HG02973 (cell line): ENCODE measurements at regions not wholly inside any gene's neighbourhood (a gene's known extent, or its start where the extent isn't known, plus 50 kb on each side); places are given as distances from the start of the nearest gene placed in this dataset.
A peak's percentile ranks its signal among the peaks of the same experiment; 100 is the strongest.

Experiments used
- ATAC-seq: cut with Tn5 transposase; IDR thresholded peaks from one replicate; pipeline ENCODE4 v1.9.1; 2021; ENCODE audit warnings: moderate library complexity; ENCODE audit not compliant: unreplicated experiment

DNA sequence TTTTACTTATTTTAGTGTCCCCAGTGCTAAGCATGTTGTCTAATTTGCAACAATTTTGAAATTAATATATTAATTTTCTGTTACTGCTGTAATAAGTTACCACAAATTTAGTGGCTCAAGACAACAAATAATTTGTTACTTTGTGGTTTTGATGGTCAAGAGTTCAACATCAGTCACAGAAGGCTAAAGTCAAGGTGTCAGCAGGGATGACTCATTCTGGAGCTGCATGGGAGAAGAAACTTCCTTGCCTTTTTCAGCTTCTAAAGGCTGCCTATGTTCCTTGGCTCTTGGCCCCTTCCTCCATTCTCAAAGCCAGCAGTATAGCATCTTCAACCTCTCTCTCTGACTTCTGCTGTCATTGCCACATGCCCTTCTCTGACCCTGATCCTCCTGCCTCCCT lies 271.8 kb downstream of the HLX start:
- ATAC-seq, result no peak

DNA sequence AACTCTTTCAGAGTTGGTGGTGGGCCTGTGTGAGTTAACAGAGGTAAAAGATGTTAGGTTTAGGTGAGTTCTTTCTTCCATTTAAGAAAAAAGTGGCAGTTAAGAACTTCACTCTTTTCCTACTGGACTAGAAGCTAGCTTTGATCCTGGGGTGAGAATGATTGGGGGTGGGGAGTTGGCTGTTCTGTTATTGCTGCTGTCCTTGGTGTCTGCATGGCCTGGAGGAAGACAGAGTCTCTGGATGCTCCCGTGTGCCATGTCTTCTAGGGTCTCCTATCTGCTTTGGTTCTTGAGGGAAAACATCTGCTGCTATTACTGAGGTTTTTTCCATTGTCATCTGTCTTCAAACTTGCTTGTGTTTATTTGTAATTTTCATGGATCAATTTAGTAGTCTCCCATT lies 275.7 kb downstream of the HLX start:
- ATAC-seq, result no peak

DNA sequence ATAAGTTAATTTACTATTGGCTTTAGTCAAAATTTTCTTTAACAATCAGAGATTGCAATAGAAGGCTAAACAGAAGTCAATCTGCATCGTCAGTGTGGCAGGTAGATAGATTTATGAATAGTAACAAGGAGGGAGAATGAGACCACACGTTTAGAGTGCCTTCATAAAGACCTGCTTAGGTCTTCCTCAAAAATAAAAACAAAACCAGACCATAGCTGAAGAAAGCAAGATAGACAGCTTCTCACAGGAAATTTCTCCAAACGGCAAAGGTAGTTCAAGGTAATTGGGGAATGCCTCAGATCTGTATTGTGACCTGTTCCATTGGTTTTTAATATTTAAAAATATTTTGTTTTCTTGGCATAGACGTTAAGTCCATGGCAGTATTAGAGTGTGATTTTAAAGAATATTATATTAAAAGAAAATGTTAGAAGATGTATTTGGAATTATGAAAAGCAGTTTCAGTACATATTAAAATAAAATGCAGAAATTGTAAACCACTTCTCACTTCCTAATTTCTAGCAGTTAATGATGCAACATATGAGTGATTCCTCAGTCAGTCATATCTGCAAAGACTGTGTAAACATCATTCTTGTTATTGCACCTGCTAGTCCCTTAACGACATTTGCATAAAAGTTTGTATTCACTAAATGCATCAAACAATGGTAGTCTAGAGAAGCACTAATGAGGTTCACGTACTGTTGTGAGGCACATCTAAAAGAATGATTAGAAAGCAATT lies 278.0 kb downstream of the HLX start:
- peak; percentile 99 for ATAC-seq

DNA sequence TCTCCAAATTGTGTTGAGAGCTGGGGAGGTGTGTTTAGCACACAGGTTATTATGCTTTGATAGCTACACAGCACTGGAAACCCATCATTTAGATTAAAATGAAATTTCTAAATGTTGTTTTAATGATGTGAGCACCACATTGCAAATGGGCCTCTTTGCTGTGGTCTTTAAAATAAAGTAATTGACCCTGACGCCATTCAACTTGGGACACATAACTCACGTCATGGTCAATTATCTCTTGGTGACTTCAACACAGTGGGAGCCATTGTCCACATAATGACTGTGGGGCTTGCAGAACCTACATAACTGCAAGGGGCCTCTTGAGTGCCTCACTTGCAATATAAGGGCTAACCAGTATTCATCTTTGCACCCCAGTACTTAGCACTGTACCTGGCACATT lies 280.4 kb downstream of the HLX start:
- ATAC-seq, result no peak

DNA sequence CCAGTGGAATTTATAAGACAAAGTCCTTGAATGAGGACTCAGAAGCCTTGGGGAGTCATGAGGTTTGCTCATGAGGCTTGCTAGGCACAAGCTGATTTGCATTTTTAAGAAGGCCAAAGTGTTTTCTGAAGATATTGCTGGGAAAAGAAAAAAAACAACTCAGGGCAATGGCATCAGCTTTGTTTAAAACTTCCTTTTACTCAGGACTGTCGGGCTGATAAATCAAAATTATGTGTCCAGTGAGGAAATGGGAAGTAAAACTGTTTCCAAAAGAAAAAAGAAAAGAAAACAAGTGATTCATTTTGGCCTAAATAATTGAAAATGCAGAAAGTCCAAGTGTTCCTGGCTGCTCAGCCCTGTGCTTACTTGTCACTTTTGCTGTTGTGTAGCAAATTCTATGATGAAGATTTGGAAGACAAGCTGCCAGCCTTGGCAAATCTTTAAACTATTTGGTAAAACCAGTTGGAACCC lies 282.4 kb downstream of the HLX start:
- no peak for ATAC-seq

DNA sequence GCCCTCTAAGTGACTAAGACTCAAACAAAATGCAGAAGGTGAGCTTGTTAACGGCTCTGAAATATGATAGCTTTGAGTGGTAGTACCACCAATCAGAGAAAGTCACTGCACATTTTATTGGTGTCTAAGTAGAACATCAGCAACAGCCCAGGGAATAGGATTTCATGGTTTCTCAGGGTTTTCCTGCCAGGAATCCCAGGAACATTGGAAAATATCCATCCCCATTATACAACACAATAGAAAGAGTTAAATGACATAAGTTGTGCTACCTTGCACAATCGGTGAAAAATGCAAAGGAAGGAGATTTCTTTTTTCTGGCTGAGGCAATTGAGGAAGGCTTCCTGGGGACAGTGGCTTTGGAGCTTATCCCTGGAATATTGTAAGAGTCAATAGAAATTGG lies 283.1 kb downstream of the HLX start:
- ATAC-seq, result no peak

DNA sequence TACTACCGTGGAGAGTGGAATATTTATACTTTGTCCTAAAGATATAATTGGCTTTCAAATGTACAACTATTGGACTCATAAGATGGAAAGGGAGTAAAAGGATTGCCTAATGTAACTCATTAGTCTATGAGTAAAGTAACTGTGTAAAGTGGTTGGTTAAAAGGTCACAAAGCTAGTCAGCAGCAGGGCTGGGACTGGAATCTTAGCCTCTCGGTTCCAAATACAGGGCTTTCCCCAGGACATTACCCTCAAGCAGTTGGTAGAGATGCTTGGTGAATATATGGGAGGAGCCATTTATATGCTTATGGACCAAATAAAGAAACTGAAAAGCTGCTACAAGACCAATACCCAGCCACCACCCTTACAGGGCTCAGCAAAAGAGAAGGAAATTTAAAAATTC lies 283.7 kb downstream of the HLX start:
- ATAC-seq, result no peak

DNA sequence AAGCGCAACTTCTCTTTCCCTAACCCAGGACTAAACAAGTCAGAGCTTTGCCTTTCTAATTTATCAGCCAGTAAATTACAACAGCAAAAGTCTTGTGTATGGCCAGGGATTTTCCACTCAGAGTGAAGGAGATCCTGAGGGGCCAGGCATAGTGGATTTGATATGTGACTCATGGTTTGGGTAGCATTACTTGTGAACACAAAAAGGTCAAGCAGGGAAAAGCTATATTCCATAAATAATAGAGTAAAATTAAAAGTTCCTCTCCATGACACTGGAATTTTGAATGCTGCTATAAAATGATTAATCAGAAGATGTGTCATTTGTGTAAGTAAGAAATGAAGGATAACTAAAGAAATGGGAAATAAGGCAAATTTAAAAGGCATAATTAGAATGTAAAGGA lies 284.8 kb downstream of the HLX start:
- ATAC-seq, result no peak

DNA sequence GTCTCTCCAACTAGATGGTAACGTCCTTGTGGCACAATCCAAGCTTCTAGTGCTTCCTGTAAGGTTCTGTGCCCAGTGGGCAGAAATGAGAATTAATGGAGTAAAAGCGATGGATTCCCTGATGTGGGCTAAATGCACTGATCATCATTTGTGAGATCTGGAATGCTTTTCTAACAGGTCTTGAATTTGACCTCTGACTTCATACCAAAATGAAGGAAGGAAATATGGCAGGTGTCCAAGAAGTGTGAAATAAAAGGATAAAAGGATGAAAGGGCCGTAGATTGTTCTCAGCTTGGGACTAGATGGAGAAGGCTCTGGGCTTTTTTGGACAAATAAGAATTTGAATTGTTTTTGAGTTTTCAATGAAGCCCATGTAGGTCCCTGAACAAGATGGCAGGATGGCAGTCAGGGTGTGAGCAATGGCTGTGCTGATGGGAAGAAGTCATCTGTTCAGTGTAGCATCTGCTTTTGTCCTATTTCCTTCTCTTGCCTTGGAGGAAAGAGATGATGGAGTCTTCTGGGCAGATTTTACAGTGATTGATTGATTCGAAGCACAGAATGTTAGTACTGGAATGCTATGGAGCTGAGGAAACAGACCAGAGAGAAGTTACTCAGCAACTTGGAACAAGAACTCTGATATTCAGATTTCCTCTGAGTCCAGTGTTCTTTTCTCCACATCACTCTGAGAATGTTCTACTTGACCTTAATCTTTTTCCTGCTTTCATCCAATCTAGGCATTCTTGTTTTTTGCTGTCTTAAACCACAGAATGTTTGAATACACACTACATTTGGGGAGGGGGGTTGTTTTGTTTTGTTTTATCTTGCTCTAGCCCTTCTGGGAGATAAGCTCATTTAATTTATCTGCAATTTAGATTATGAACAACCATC lies 286.0 kb downstream of the HLX start:
- ATAC-seq, result no peak

DNA sequence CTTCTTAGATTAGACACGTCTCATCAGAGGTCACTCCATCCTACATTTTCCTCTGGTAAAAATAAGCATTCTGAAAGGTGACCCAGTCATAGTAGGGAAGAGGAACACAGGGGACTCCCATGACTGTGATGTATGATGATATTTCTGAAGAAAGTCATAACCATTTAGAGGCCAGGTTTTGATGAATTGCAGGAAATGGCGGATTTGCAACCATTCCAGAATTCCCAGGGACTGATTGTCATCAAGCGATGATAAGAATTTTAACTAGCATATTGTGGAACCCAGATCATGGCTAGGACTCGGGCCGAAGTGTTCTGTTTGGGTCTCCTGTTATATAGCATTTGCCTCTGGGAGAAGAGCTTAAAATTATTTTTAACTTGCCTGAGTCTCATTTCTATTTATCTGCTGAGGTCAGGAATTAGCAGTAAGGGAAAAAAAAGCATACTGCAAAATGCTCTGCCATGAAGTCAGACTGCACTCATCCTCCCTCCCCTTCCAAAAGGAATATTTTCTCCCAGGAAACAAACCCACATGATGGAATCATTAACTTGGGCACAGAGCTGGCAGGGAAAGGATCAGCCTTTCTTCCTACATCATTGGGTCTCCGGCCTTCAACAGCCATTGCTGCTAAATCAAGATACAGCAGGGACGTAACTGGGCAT lies 286.7 kb downstream of the HLX start:
- ATAC-seq, result no peak

DNA sequence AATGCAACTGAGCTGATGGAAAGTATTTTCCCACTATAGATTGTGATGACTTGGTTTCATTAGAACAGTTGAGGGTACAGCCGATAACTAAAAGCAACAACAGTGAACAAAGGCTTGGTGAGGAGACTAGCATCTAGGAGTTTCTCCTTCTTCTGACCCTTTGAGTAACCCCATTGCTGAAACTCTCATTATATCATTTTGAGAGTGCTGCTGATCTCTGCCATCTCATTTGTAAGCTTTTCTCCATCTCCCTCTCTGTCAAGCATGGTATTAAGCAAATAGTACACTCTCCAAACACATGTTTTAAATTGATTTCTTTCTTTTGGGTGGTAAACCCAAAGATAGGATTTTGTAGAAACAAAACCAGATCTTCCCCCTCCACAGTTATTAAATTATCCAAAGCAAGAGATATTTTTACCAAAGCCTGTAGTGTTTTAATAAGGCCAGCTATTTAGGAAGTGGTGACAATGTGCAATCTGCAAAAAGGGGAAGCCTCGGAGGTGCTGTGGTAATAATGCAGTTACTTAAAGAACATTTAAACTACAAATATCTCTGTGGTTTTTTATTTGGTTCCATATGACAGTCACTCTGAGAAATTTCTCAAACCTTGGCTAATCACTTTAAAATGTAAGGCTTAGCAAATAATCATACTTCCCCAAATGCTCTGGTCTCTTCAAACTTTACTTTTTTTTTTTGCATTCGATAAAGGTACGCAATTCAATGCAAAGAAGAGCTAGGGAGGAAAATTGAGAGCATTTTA lies 287.5 kb downstream of the HLX start:
- ATAC-seq, result peak; percentile 81

DNA sequence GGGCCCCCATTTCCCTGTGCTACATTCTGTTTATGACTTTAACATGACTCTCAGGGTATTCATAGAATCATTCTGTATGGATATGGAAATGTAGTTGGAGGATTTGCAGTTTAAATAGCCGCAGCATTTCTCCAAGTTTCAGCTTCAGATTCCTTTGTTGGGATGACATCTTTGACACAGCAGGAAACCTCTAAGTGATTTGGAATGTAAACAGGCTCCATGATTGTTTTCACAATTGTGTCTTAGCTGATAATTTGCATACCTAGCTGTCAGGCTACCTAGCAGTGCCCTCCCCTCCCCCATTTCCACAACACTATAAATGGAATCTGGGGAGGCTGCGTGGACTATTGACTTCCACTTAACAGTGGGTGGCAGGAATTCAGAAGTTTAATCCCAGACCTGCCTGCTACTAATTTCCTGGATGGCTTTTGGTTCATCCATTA lies 290.2 kb downstream of the HLX start:
- ATAC-seq, result no peak

DNA sequence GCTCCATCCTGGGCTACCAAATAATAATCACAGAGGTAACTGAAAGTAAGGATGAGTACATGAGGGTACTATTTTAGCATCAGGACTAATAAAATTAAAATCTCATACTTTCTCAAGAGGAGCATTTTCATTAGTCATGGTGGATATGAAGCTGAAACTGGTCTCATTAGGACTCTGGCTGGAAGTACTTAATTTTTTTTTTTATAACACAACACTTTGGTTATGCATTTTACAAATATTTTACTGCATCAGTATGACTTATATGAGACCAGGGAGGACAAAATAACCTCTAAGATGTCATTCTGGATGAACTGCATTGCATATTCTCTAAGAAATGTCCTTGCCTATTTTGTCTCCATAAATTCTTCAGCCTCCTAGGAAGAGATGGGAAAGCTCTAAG lies 290.9 kb downstream of the HLX start:
- ATAC-seq, result no peak

DNA sequence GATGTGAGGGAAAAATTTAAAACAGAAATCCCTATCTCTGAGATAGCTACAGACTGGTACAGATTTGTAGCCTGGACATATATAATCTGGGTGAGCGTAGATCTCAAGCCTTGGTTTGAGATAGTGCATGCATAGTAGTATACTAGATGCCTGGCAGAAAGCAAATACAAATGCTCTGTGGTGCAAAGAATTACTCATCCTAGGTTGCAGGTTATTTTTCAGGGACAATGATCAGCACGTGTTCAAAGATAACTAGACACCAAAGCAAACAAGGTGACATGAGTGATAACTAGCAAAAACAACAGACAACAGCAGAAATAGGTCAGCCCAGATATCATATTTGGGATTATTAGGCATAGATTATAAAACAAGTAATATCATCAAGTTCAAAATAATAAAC lies 292.5 kb downstream of the HLX start:
- no peak for ATAC-seq

DNA sequence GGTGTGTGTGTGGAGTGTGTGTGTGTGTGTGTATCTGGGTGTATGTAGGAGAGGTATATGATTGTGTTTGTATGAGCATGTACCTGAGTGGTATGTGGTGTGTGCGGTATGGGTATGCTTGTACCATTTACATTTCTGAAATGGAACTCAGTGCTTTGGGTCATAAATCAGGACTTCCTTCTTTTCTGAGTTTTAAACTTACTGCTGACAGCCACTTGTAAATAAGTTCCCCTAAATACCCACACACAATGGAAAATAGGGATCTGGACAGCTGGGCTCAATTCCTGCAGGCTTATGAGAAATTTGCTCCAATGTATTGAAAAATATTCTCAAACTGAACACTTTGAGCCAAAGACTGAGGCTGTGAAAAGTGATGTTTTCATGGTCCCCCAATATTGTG lies 293.6 kb downstream of the HLX start:
- no peak for ATAC-seq

DNA sequence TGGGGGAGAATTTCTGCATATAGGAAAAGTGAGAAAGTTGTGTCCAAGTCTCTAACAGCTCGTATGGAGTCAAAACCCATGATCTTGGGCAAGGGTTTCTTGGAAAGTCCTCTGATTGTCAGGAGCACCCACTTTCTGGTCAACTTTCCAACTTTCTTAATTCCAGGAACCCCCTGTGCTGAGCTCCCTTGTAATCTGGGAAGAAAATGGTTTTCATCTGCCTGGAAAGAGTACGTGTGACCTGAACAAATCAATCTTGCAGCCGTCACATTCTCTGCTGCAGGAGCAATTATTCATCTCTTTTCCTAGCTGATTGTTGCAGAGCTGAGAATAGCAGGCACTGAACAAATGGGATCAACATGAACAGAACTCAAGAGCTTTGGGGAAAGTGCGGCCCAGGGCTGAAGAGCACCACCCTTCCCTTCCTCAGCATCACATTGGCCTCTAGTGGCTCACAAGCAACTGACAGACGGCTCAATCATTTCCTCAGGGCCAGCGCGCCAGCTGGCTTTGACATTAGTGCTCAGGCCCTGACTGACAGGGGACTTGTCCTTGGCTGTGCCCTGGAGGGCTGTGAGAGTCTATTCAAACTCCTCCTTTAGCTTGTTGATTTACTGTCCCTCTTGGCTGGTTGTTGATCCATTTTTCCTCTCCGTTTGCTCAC lies 295.2 kb downstream of the HLX start:
- ATAC-seq, result no peak

DNA sequence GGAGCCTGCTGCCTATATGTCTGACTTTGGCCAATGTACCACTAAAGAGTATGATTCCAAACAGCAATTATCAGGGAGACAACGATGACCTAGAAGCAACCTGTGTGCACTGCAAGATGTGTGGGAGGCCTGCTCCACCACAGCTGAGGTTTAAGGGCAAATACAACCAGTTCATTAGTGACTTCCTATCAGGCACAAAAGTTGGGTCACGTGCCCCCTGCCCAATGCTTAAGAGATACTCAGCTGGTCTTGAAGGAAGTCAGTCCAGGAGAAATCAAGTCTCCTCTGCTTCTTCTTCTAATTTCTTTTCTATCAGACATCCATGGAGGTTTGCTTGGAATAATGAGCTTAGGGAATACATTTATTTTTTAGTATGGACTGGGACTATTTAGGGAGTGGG lies 296.0 kb downstream of the HLX start:
- no peak for ATAC-seq

DNA sequence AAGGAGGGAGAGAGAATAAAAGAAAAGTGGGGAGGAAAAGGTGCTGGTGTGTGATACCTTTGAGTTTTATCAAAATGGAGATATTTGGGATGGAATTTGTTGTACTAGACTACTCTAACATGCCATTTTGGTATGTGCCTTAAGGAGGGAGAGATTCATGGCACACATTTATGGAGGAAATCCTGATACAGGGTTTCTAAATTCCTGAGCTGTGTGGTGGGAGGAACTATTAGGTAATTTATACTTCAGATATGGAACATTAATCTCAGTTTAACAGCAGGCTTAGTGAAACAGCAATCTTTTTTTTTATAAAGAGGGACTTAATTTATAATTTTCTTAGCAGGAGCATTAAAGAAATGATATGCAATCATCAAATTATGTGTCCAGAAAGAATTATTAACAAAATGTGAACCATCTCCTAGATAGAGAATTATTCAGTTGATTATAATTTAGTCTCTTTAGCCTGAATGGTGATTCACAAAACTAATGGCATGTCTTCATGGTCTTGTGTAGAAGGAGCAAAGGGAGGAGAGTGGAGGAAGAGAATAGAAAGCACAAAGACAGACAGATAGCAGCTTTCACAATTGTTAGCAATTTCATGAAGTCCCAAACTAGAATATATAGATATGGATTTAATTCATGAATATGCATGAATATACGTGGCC lies 301.6 kb downstream of the HLX start:
- ATAC-seq, result no peak

DNA sequence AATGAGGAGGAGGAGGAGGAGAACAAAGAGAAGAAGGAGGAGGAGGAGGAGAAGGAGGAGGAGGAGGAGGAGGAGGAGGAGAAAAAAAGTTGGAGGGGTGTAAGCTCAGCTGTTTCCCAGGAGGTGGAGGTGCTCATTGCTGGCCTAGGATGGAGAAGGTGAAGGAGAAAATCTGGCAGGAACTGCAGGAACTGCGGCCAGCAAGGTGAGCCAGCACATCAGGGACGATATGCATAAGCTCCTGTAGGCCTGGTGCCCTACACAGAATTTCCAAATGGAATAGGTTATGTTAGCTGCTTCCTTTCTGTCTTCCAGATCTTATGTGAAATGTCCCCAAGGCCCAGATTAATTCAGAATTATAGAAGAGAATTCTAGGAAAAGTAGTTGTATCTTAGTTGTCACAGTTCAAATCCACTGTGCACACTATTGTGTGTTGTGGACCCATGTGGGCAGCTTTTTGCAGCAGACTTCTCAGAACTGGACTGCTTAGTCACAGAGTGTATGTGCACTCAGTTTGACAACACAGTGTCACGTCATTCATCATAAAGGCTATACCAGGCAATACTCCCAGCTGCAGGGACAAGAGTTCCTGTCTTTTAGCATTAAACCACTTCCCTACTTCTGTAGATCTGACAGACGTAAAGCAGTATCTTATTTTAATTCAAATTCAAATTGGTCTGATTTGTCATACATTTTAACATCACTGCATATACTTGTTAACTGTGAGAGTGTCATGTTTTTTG lies 303.7 kb downstream of the HLX start:
- no peak for ATAC-seq
